GM12878 (cell line): ENCODE measurements at regions not wholly inside any gene's neighbourhood (a gene's known extent, or its start where the extent isn't known, plus 50 kb on each side); places are given as distances from the start of the nearest gene placed in this dataset.

Experiments
- CBX3 ChIP-seq: fragments of 200-600 bp; sonication (generic); IDR thresholded peaks from 2 replicates; pipeline ENCODE4 v1.6.1; 2016; ENCODE audit warnings: low read depth, borderline replicate concordance
- CREM ChIP-seq: IDR thresholded peaks from 2 replicates; pipeline ENCODE4 v1.6.1; 2014; ENCODE audit warnings: antibody characterized with exemption, low read depth
- EGR1 ChIP-seq, 2 experiments: IDR thresholded peaks; 1 replicate in 1 of 2; 2 replicates in 1 of 2; pipeline ENCODE4 v1.6.1; 2011 to 2012; ENCODE audit warnings: low read depth in 2 of 2, low read length in 2 of 2, borderline replicate concordance in 1 of 2, mild to moderate bottlenecking in 1 of 2, moderate library complexity in 1 of 2
- IKZF2 ChIP-seq, 2 experiments: fragments of 450-650 bp; IDR thresholded peaks; 2 replicates each; pipeline ENCODE4 v1.6.1; 2017; ENCODE audit warnings: mild to moderate bottlenecking in 2 of 2, moderate library complexity in 2 of 2
- IRF4 ChIP-seq: IDR thresholded peaks from 2 replicates; pipeline ENCODE4 v1.6.1; 2011; ENCODE audit warnings: low read depth, low read length
- MYB ChIP-seq: fragments of 150-350 bp; IDR thresholded peaks from 2 replicates; pipeline ENCODE4 v1.6.1; 2014; ENCODE audit warnings: mild to moderate bottlenecking, low read depth, low read length, borderline replicate concordance
- RELA ChIP-seq: fragments of 450-650 bp; IDR thresholded peaks from 2 replicates; pipeline ENCODE4 v1.8.0; 2014; ENCODE audit warnings: borderline replicate concordance; ENCODE audit not compliant: partially characterized antibody
- ZNF384 ChIP-seq: IDR thresholded peaks from 2 replicates; pipeline ENCODE4 v1.6.1; 2012; ENCODE audit warnings: low read depth, mild to moderate bottlenecking, low read length, improper control_type of control experiment, borderline replicate concordance
- TF ChIP-seq, protein P1 (sequence below): fragments of 450-650 bp; IDR thresholded peaks from 2 replicates; pipeline ENCODE4 v1.6.1; 2014; ENCODE audit warnings: mild to moderate bottlenecking
- TF ChIP-seq, protein P2 (sequence below): IDR thresholded peaks from 2 replicates; pipeline ENCODE4 v1.6.1; 2011; ENCODE audit warnings: mild to moderate bottlenecking, low read depth, low read length, moderate library complexity; ENCODE audit not compliant: insufficient replicate concordance
- TF ChIP-seq, protein P3 (sequence below), 3 experiments: IDR thresholded peaks in 2 of 3; conservative IDR thresholded peaks in 1 of 3; 2 replicates each; pipeline ENCODE4 v1.5.1; 2011; ENCODE audit warnings: low read depth in 3 of 3, low read length in 3 of 3, mild to moderate bottlenecking in 3 of 3, control low read depth in 2 of 3, moderate library complexity in 2 of 3, inconsistent platforms in 1 of 3, mixed read lengths in 1 of 3; ENCODE audit not compliant: control insufficient read depth in 2 of 3, insufficient read depth in 1 of 3; ENCODE audit errors: extremely low read depth in 1 of 3
- TF ChIP-seq, protein P4 (sequence below): fragments of 450-650 bp; formaldehyde crosslinking; IDR thresholded peaks from 2 replicates; pipeline ENCODE4 v1.4.0; 2020; ENCODE audit warnings: mild to moderate bottlenecking, moderate library complexity

DNA sequence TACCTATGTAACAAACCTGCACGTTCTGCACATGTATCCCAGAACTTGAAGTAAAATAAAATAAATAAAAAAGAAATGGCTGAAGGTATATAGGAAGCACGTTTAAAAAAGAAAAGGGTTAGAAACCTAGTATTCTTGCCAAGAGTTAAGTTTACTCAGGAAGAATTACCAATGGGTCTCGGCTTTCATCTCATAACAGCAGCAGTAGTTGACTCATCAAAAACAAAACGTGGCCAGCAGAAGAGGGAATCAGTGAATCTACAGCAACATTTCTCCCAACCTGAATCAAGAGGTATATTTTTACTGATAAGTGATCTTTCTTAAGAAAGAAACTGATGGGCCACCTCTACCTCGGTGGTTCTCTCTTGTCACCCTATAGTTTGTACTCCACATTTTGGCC is 340.3 kb downstream of the BRINP2 start (continued):
- no peak for TF ChIP-seq EGR1 (IDR thresholded peaks at IDR 0.05; ENCODE audit: borderline replicate concordance in 1 of 2, low read depth in 2 of 2, low read length in 2 of 2)
- no peak for TF ChIP-seq ZNF384
- no peak for TF ChIP-seq CBX3
- no peak for TF ChIP-seq MYB
- TF ChIP-seq, protein P1, sequence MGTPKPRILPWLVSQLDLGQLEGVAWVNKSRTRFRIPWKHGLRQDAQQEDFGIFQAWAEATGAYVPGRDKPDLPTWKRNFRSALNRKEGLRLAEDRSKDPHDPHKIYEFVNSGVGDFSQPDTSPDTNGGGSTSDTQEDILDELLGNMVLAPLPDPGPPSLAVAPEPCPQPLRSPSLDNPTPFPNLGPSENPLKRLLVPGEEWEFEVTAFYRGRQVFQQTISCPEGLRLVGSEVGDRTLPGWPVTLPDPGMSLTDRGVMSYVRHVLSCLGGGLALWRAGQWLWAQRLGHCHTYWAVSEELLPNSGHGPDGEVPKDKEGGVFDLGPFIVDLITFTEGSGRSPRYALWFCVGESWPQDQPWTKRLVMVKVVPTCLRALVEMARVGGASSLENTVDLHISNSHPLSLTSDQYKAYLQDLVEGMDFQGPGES, result no peak
- no peak for TF ChIP-seq RELA
- TF ChIP-seq, protein P2, sequence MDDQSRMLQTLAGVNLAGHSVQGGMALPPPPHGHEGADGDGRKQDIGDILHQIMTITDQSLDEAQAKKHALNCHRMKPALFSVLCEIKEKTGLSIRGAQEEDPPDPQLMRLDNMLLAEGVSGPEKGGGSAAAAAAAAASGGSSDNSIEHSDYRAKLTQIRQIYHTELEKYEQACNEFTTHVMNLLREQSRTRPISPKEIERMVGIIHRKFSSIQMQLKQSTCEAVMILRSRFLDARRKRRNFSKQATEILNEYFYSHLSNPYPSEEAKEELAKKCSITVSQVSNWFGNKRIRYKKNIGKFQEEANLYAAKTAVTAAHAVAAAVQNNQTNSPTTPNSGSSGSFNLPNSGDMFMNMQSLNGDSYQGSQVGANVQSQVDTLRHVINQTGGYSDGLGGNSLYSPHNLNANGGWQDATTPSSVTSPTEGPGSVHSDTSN, result no peak
- TF ChIP-seq, protein P3, sequence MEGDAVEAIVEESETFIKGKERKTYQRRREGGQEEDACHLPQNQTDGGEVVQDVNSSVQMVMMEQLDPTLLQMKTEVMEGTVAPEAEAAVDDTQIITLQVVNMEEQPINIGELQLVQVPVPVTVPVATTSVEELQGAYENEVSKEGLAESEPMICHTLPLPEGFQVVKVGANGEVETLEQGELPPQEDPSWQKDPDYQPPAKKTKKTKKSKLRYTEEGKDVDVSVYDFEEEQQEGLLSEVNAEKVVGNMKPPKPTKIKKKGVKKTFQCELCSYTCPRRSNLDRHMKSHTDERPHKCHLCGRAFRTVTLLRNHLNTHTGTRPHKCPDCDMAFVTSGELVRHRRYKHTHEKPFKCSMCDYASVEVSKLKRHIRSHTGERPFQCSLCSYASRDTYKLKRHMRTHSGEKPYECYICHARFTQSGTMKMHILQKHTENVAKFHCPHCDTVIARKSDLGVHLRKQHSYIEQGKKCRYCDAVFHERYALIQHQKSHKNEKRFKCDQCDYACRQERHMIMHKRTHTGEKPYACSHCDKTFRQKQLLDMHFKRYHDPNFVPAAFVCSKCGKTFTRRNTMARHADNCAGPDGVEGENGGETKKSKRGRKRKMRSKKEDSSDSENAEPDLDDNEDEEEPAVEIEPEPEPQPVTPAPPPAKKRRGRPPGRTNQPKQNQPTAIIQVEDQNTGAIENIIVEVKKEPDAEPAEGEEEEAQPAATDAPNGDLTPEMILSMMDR (IDR thresholded peaks at IDR 0.05 in 2 of 3, conservative IDR thresholded peaks at IDR 0.05 in 1 of 3; ENCODE audit: control insufficient read depth in 2 of 3, extremely low read depth in 1 of 3, insufficient read depth in 1 of 3, low read depth in 3 of 3, low read length in 3 of 3), result no peak
- TF ChIP-seq, protein P4, sequence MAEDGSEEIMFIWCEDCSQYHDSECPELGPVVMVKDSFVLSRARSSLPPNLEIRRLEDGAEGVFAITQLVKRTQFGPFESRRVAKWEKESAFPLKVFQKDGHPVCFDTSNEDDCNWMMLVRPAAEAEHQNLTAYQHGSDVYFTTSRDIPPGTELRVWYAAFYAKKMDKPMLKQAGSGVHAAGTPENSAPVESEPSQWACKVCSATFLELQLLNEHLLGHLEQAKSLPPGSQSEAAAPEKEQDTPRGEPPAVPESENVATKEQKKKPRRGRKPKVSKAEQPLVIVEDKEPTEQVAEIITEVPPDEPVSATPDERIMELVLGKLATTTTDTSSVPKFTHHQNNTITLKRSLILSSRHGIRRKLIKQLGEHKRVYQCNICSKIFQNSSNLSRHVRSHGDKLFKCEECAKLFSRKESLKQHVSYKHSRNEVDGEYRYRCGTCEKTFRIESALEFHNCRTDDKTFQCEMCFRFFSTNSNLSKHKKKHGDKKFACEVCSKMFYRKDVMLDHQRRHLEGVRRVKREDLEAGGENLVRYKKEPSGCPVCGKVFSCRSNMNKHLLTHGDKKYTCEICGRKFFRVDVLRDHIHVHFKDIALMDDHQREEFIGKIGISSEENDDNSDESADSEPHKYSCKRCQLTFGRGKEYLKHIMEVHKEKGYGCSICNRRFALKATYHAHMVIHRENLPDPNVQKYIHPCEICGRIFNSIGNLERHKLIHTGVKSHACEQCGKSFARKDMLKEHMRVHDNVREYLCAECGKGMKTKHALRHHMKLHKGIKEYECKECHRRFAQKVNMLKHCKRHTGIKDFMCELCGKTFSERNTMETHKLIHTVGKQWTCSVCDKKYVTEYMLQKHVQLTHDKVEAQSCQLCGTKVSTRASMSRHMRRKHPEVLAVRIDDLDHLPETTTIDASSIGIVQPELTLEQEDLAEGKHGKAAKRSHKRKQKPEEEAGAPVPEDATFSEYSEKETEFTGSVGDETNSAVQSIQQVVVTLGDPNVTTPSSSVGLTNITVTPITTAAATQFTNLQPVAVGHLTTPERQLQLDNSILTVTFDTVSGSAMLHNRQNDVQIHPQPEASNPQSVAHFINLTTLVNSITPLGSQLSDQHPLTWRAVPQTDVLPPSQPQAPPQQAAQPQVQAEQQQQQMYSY (CRISPR knock-in tag), result no peak
- no peak for TF ChIP-seq IRF4
- TF ChIP-seq CREM, result no peak
- no peak for TF ChIP-seq IKZF2 (IDR thresholded peaks at IDR 0.05)
- TF ChIP-seq, all 136 proteins: peak for 0
